ENCODE measurements at regions not wholly inside any gene's neighbourhood (a gene's known extent, or its start where the extent isn't known, plus 50 kb on each side); places are given as distances from the start of the nearest gene placed in this dataset.

GRCh38 chr2:105654474-105655004 is 90.2 kb upstream of the NCK2 start:
- no TSS peak for BruUV-seq (replicated peaks)
- ChIA-PET POLR2A (ENCODE audit: low non-redundant PET) (no interaction called here), CTCF (no interaction called here)
- TF ChIP-seq EZH2 (IDR thresholded peaks at IDR 0.05; ENCODE audit: borderline replicate concordance, low read depth, low read length, poor library complexity, severe bottlenecking) (no peak), CTCF (conservative IDR thresholded peaks at IDR 0.05; ENCODE audit: low read depth, low read length) (no peak)
- no peaks in the 10 kb centered on the region for H3K27me3 ChIP-seq (replicated peaks; ENCODE audit: insufficient read depth, low read depth, low read length, poor library complexity)
- no peaks in the 10 kb centered on the region for H3K36me3 ChIP-seq (ENCODE audit: insufficient read depth, low read length, poor library complexity, severe bottlenecking)
- intact Hi-C loops (cut with micrococcal nuclease; ENCODE audit: unreplicated experiment), result no loop called here
- H3K4me3 ChIP-seq (ENCODE audit: low read depth, low read length, poor library complexity, severe bottlenecking), result no peak overlapping the region
- DNase-seq (ENCODE audit: low spot score), result no peak
- H3K27ac ChIP-seq (ENCODE audit: low read depth, low read length, poor library complexity, severe bottlenecking), result no peak overlapping the region
- no peaks in the 10 kb centered on the region for H3K4me1 ChIP-seq (ENCODE audit: insufficient read depth, low read length, poor library complexity, severe bottlenecking)
- no peaks in the 10 kb centered on the region for H3K9me3 ChIP-seq (ENCODE audit: low read depth, low read length, poor library complexity, severe bottlenecking)

- Histone ChIP-seq H3K4me3 (ENCODE audit: low read depth, low read length, poor library complexity, severe bottlenecking) (no peak overlapping the region), H3K27me3 (replicated peaks; ENCODE audit: insufficient read depth, low read depth, low read length, poor library complexity) (no peaks in the 10 kb centered on the region), H3K9me3 (ENCODE audit: low read depth, low read length, poor library complexity, severe bottlenecking) (no peaks in the 10 kb centered on the region), H3K36me3 (ENCODE audit: insufficient read depth, low read length, poor library complexity, severe bottlenecking) (no peaks in the 10 kb centered on the region), H3K27ac (ENCODE audit: low read depth, low read length, poor library complexity, severe bottlenecking) (no peak overlapping the region), H3K4me1 (ENCODE audit: insufficient read depth, low read length, poor library complexity, severe bottlenecking) (no peaks in the 10 kb centered on the region)
- TF ChIP-seq EZH2 (IDR thresholded peaks at IDR 0.05; ENCODE audit: borderline replicate concordance, low read depth, low read length, poor library complexity, severe bottlenecking), result no peak
- no peak for TF ChIP-seq CTCF (conservative IDR thresholded peaks at IDR 0.05; ENCODE audit: low read depth, low read length)
- ChIA-PET POLR2A (ENCODE audit: low non-redundant PET) (no interaction called here), CTCF (no interaction called here)
- intact Hi-C loops (cut with micrococcal nuclease; ENCODE audit: unreplicated experiment), result no loop called here
- no peak for DNase-seq (ENCODE audit: low spot score)
- no TSS peak for BruUV-seq (replicated peaks)
These were observed 91.4 kb upstream of the NCK2 start for GRCh38 chr2:105653302-105653701.

- ChIA-PET POLR2A (ENCODE audit: low non-redundant PET) (no interaction called here), CTCF (no interaction called here)
- BruUV-seq (replicated peaks), result no TSS peak
These were observed 92.5 kb upstream of the NCK2 start for GRCh38 chr2:105652014-105652796.

More at GRCh38 chr2:105652014-105652796, 92.5 kb upstream of the NCK2 start:
- Histone ChIP-seq H3K4me3 (ENCODE audit: low read depth, low read length, poor library complexity, severe bottlenecking) (no peak overlapping the region), H3K27me3 (replicated peaks; ENCODE audit: insufficient read depth, low read depth, low read length, poor library complexity) (no peaks in the 10 kb centered on the region), H3K27ac (ENCODE audit: low read depth, low read length, poor library complexity, severe bottlenecking) (no peak overlapping the region), H3K9me3 (ENCODE audit: low read depth, low read length, poor library complexity, severe bottlenecking) (no peaks in the 10 kb centered on the region), H3K36me3 (ENCODE audit: insufficient read depth, low read length, poor library complexity, severe bottlenecking) (no peaks in the 10 kb centered on the region), H3K4me1 (ENCODE audit: insufficient read depth, low read length, poor library complexity, severe bottlenecking) (no peaks in the 10 kb centered on the region)
- no peak for TF ChIP-seq EZH2 (IDR thresholded peaks at IDR 0.05; ENCODE audit: borderline replicate concordance, low read depth, low read length, poor library complexity, severe bottlenecking)
- TF ChIP-seq CTCF (conservative IDR thresholded peaks at IDR 0.05; ENCODE audit: low read depth, low read length), result no peak
- DNase-seq (ENCODE audit: low spot score), result no peak
- intact Hi-C loops (cut with micrococcal nuclease; ENCODE audit: unreplicated experiment), result no loop called here
